IPS-15b (cell line): ENCODE measurements at regions not wholly inside any gene's neighbourhood (a gene's known extent, or its start where the extent isn't known, plus 50 kb on each side); places are given as distances from the start of the nearest gene placed in this dataset.

Experiments
- H3K27me3 ChIP-seq: one replicate; pipeline ENCODE4 v1.6.1; 2013; ENCODE audit warnings: low read length; ENCODE audit not compliant: control insufficient read depth, insufficient read depth
- H3K36me3 ChIP-seq: one replicate; pipeline ENCODE4 v1.6.1; 2013; ENCODE audit warnings: low read length; ENCODE audit not compliant: control insufficient read depth, insufficient read depth
- H3K4me1 ChIP-seq: one replicate; pipeline ENCODE4 v1.6.1; 2013; ENCODE audit warnings: mild to moderate bottlenecking, low read length; ENCODE audit not compliant: control insufficient read depth, insufficient read depth
- H3K4me3 ChIP-seq: one replicate; pipeline ENCODE4 v1.5.1; 2013; ENCODE audit warnings: low read depth, low read length
- H3K9ac ChIP-seq: one replicate; pipeline ENCODE4 v1.6.1; 2013; ENCODE audit warnings: low read depth, mild to moderate bottlenecking, low read length
- H3K9me3 ChIP-seq: one replicate; pipeline ENCODE4 v1.6.1; 2013; ENCODE audit warnings: mild to moderate bottlenecking, low read length; ENCODE audit not compliant: control insufficient read depth, insufficient read depth

DNA sequence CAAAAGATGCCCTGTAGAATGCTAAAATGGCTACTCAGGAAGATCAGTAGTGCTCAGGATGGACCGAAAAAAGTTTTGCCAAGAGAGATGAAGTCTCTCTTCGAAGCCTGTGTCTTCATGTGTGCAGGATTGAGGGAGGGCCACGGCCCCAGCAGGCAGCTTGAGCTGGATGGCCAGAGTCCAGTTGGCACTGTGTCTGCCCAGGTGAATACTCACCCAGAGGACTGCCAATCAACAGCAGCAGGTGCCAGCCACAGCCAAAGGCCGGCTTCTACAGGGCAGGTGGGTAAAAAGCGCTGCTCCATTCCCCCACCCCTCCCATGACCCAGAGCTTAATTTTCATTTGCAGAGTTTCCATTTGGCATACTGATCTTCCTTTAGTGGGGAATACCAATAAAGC lies 287.9 kb upstream of the ZNF608 start:
- Histone ChIP-seq H3K27me3 (no peaks in the 10 kb centered on the region), H3K4me3 (no peak overlapping the region), H3K9me3 (no peaks in the 10 kb centered on the region), H3K9ac (no peak overlapping the region), H3K4me1 (peaks cover 5% of the 10 kb centered on the region), H3K36me3 (no peaks in the 10 kb centered on the region)

DNA sequence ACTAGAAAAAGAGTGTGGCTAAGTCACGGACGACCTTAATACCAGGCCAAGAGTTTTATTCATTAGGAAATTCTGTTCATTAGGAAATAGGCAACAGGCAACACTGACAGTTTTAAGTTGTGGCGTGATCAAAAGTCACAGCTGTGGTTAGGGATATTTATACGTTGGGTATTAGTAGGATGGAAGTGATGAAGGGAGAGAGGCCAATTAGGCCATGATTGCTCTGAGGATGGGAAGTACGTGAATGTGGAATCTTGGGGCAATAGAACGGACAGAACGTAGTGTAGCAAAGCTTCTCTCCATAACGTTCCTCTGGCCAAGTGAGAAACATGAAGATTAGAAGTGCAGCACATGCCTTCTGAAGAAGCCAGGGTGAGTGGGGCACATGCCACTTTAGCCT lies 290.1 kb upstream of the ZNF608 start:
- H3K4me1 ChIP-seq, result peaks cover 11% of the 10 kb centered on the region
- no peak overlapping the region for H3K9ac ChIP-seq
- no peaks in the 10 kb centered on the region for H3K36me3 ChIP-seq
- no peaks in the 10 kb centered on the region for H3K9me3 ChIP-seq
- H3K27me3 ChIP-seq, result no peaks in the 10 kb centered on the region
- H3K4me3 ChIP-seq, result no peak overlapping the region

DNA sequence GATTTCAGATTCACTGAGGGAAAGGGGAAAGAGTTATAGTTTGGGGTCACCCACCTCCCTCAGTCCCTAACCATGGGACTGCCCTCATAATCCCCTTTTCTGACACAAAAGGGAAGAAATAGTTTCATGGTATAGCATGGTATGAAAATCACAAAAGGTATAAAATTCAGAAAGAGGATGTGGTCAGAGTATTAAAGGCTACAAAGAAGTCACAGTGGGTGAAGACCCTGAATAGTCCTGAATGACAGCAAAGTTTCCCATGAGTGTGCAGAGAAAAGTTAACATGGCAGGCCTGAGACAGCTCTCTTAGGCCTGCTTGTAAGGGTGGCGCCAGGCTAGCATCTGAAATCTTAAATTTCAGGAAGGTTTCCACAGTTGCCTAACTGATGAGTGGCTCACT lies 290.6 kb upstream of the ZNF608 start:
- Histone ChIP-seq H3K36me3 (no peaks in the 10 kb centered on the region), H3K4me3 (no peak overlapping the region), H3K27me3 (no peaks in the 10 kb centered on the region), H3K9me3 (no peaks in the 10 kb centered on the region), H3K4me1 (peaks cover 16% of the 10 kb centered on the region), H3K9ac (no peak overlapping the region)

DNA sequence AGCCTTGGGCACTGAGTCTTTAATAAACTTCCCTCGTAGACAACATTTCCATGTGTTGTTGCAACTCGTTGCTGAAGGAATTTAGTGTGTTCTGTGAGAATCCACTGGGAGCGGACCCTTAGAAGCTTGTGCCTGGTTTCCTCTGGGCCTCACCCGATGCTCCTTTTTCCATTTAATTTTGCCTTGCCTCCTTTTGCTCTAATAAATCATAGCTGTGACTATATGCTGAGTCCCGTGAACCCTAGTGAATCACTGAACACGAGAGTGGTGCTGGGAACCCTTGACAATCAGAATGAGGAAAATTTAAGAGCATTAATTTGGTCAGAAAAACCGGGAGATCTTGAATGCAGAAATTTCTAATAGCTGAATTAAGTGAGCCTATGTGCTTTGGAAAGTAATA lies 291.1 kb upstream of the ZNF608 start:
- Histone ChIP-seq H3K36me3 (no peaks in the 10 kb centered on the region), H3K9me3 (no peaks in the 10 kb centered on the region), H3K27me3 (no peaks in the 10 kb centered on the region), H3K4me1 (peaks cover 21% of the 10 kb centered on the region), H3K4me3 (no peak overlapping the region), H3K9ac (no peak overlapping the region)

DNA sequence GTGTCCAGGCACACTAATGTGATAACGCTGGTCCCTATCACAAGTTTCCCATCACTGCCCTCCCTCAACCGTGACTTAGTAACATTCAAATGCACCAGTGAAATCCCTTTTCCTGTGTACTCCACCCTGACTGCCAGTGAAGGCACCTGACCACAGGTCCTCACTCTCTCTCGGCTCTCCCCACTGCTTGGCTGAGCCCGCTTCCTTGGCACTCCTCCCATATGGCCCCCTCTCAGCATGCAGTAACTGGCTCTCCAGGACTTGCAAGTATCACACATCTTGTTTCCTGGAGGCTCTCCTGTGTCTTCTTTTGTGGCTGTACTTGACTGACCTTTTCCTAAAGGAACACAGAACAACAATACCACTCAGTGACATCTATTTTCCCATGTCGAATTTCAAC lies 292.0 kb upstream of the ZNF608 start:
- H3K4me1 ChIP-seq, result peaks cover 25% of the 10 kb centered on the region
- no peaks in the 10 kb centered on the region for H3K27me3 ChIP-seq
- H3K9ac ChIP-seq, result no peak overlapping the region
- no peaks in the 10 kb centered on the region for H3K36me3 ChIP-seq
- no peaks in the 10 kb centered on the region for H3K9me3 ChIP-seq
- H3K4me3 ChIP-seq, result no peak overlapping the region

DNA sequence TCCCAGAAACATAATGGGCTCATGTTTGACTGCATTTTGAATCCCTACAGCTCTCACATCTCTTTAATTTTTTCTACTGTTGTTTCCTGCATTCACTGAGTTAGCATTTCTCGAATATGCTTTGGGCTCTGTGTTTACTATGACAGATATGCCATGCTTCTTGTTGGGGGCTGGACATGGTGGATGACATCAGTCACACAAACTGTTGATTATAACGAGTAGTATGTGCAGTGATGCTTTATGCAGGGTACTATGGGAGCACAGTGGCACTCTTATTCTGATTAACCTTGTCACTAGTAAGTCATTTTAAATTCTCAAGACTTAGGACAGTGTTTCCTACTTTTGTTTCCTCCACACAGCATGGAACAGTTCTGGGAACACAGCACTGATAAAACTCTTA lies 295.4 kb upstream of the ZNF608 start:
- Histone ChIP-seq H3K27me3 (no peaks in the 10 kb centered on the region), H3K9me3 (no peaks in the 10 kb centered on the region), H3K4me3 (no peak overlapping the region), H3K9ac (no peak overlapping the region), H3K4me1 (peaks cover 22% of the 10 kb centered on the region), H3K36me3 (no peaks in the 10 kb centered on the region)

DNA sequence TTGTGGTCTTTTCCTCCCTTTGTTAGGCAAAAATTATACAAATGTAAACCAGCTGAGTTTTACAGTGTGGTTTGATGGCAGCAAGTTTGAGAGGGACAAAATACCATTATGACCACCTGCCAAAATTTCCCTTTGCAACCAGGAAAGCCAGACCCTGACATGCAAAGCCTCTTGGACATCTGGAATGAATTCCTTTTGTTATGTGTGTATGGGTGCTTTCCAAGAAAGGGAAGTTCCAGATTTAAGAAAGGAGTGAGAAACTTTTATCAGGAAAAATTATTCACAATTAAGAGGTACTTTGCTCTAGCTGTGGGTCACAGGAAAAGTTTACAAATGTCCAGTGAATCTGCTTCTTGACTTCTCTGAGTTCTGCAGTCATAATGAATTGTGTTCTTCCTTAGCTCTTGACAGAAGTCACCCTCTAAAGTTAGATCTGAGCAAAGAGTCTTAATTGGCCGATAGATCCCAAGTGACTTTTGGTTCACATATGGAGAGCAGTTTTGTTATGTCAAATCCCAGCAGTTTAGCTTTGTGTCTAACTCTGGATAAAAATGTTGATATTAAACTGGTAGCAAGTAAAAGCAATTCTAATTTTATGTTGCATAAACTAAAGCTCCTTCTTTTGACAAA lies 295.9 kb upstream of the ZNF608 start:
- Histone ChIP-seq H3K36me3 (no peaks in the 10 kb centered on the region), H3K4me1 (peaks cover 22% of the 10 kb centered on the region), H3K4me3 (no peak overlapping the region), H3K9ac (no peak overlapping the region), H3K9me3 (no peaks in the 10 kb centered on the region), H3K27me3 (no peaks in the 10 kb centered on the region)

DNA sequence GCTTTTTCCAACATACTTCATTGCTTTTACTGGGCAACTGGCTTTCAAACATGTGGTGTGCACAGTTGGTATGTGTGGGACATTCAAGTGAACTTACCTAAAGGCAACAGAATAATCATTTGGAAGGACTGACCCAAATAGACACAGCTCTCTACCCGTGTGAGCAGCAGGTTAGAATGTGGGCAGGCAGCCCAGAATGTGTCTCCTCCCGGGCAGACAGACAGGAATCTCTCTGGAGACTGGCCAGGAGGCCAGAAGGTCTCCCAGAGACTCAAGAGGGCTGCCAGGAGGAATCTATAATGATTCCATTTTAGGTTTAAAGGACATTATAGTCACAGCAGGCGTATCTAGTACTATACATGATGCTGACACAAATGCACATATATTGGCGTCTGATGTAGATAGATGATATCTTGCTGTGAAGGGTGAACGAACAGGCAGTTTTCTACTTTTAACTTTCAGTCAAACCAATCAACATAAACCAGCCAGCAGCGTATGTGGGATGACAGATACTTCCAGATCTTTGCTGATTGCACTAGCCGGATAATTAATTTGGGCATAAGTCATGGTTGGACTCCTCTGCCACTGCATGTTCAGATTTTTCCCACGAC lies 297.4 kb upstream of the ZNF608 start:
- Histone ChIP-seq H3K27me3 (no peaks in the 10 kb centered on the region), H3K9me3 (no peaks in the 10 kb centered on the region), H3K4me1 (peaks cover 22% of the 10 kb centered on the region), H3K36me3 (no peaks in the 10 kb centered on the region), H3K4me3 (no peak overlapping the region), H3K9ac (no peak overlapping the region)

DNA sequence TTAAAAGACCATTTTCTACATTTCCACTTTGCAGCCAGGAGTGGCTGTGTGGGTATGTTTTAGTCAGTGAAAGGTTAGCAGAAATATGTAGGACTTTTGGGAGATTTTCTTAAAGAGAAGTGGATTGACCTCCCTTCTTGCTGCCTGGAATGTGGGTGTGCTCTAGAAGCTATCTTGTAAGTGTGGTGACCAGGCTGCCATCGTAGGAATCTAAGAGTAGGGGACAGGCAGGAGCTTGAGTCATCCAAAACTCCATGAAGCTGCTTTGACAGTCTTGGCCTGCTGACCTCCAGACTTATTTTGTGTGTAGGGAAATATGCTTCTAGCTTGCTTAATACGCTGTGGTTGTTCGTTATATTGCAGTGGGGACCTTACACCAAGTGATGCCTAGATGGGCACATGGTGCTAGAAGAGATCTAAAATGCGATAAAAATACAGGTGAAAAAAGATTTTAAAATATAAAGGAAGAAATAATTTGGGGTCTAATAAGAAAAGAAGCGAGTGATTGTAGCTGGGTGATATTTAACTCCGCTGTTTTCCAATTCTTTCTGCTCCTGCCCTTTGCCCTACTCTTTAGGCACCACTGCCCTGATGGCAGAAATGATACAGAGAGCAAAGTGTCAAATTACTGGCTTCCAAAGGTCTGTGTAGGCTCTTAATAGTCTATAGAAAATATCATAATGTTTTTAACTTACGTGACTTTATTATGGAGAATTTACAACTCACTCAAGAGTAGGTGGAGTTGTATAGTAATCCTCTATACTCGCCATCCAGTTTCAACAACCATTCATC lies 298.2 kb upstream of the ZNF608 start:
- no peaks in the 10 kb centered on the region for H3K36me3 ChIP-seq
- no peak overlapping the region for H3K4me3 ChIP-seq
- no peaks in the 10 kb centered on the region for H3K27me3 ChIP-seq
- H3K9ac ChIP-seq, result no peak overlapping the region
- peaks cover 22% of the 10 kb centered on the region for H3K4me1 ChIP-seq
- no peaks in the 10 kb centered on the region for H3K9me3 ChIP-seq

DNA sequence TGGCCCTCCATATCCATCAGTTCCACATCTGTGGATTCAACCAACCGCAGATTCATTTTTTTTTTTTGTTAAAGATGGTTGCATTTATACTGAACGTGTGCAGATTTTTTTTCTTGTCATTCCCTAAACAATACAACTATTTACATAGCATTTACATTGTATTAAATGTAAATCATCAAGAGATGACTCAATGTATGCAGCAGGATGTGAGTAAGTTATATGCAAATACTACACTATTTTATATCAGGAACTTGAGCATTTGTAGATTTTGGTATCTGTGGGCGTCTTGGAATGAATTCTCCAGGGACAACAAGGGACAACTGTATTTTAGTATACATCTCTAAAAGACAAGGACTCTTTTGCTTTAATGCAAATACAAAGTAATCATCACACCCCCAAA lies 299.2 kb upstream of the ZNF608 start:
- Histone ChIP-seq H3K4me1 (peaks cover 22% of the 10 kb centered on the region), H3K9me3 (no peaks in the 10 kb centered on the region), H3K9ac (no peak overlapping the region), H3K4me3 (no peak overlapping the region), H3K36me3 (no peaks in the 10 kb centered on the region), H3K27me3 (no peaks in the 10 kb centered on the region)

DNA sequence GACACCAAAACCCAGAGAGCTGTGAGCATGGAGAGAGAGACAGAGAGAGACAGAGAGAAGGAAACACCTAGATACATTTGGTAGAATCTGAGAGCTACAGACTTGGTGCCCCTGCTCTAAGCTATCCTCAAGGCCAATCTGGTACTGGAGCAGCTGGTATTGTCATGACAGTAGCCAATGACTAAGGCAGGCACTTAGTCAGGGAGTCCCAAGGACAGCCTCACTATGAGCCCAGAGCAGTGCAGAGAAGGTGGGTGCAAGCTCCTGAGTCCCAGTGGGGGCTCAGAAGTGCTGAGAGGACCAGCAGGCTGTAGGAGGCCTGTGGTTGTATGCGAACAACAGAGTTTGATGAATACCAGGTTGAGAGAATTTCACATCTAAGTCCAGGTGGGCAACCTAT lies 300.4 kb upstream of the ZNF608 start:
- Histone ChIP-seq H3K4me3 (no peak overlapping the region), H3K9ac (no peak overlapping the region), H3K4me1 (peaks cover 13% of the 10 kb centered on the region), H3K9me3 (no peaks in the 10 kb centered on the region), H3K27me3 (no peaks in the 10 kb centered on the region), H3K36me3 (no peaks in the 10 kb centered on the region)

DNA sequence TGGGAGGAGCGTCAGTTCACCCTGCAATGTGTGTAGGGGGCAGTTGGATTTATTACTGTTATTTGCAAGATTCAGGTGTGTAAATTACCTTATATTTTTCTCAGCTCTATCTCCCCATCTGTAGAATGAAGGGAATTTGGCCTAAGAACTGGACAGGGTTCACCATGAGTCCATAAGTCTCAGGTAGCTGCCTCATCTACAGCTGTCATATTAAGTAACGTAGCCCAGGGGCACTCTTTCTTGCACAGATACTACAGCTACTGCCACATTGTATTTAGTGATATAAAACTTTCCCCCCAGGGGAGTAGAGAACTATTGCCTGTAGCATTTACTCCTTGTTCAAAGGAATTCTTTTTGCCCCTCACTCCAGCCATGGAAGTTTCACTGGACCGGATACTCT lies 301.4 kb upstream of the ZNF608 start:
- no peaks in the 10 kb centered on the region for H3K27me3 ChIP-seq
- H3K36me3 ChIP-seq, result no peaks in the 10 kb centered on the region
- peaks cover 7% of the 10 kb centered on the region for H3K4me1 ChIP-seq
- H3K9ac ChIP-seq, result no peak overlapping the region
- no peak overlapping the region for H3K4me3 ChIP-seq
- no peaks in the 10 kb centered on the region for H3K9me3 ChIP-seq
